Activated CD8-positive, alpha-beta memory T cell treated with anti-CD3 and anti-CD28 coated beads, Interleukin-2, amount 50 U/mL, for 48 hours (primary cell): ENCODE measurements at regions not wholly inside any gene's neighbourhood (a gene's known extent, or its start where the extent isn't known, plus 50 kb on each side); places are given as distances from the start of the nearest gene placed in this dataset.

Experiments
- DNase-seq: peaks from one replicate; pipeline ENCODE4 v3.0.0-alpha.2; 2020

DNA sequence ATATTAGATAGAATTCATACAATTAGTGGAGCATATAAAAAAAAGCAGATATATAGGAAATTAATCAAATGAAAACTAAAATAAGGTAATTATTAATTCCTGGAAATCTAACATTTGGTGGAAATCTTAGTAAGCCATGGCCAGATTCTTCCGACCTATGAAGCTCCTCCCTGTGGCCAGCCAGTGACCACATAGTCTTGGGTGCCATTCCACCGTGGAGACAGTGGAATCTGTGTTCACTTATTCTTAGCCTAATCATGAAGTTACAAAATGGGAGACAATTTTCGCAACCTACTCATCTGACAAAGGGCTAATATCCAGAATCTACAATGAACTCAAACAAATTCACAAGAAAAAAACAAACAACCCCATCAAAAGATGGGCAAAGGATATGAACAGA, 241.9 kb upstream of the FLRT2 start:
- DNase-seq: no peak

DNA sequence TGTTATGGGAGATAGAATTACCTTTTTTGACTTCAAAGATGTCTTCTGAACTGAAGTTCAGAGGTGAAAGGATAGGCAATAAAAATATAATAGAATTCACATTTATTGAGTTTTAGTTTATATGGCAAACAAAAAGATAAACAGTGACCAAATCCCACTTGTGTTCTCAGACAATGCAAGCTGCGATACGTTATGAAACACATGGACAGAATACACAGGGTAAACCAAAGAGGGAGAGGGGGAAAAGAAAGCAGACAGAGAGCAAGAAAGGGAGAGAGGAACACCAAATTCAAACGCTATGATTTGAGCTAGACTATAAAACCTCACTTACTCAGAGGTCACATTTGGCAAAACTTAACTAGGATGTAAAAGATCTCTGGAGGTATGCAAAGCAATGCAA, 238.2 kb upstream of the FLRT2 start:
- DNase-seq: no peak

DNA sequence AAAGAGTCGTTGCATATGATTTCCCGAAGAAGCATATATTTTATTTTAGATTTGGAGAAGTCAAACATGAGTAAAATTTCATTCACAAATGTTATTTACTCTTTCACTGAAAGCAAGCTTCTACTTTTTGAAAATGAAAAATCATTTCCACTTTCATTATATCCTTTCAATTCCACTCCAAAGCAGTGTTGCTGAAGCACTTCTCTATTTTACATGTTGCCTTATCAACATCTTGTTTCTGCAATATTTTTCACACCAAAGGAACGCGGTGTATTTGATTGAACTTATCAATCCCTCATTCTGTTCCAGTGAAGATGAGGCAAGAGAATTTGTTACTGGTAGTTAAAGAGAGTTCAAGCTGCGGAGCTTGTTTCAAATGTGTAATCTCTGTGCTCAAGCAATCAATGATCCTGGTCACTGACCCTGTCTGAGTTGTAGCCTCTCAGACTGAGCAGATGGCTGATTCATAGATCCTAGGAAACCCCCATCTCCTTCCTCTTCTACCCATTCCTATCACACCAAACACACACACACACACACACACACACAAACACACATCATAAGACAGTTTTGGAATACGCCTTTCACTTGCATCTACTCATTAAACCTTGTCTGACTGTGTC, 236.2 kb upstream of the FLRT2 start:
- no peak for DNase-seq

DNA sequence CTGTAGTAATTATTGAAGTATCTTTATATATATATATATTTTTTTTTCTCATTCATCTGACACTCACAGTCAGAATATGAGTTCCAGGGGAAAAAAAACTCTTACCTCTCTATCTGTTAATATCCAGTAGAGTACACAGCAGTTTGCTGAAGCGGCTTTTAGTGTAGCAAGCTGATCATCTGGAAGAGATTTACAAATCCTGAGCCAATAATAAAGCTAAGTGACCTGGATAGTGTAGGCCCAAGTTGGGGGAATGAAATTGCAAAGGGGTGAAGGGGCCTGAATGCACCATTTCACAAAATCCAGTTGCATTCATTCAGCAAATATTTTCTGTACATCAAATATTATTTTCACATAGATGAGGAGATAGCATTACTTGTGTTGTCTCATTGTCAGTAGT, 234.6 kb upstream of the FLRT2 start:
- no peak for DNase-seq

DNA sequence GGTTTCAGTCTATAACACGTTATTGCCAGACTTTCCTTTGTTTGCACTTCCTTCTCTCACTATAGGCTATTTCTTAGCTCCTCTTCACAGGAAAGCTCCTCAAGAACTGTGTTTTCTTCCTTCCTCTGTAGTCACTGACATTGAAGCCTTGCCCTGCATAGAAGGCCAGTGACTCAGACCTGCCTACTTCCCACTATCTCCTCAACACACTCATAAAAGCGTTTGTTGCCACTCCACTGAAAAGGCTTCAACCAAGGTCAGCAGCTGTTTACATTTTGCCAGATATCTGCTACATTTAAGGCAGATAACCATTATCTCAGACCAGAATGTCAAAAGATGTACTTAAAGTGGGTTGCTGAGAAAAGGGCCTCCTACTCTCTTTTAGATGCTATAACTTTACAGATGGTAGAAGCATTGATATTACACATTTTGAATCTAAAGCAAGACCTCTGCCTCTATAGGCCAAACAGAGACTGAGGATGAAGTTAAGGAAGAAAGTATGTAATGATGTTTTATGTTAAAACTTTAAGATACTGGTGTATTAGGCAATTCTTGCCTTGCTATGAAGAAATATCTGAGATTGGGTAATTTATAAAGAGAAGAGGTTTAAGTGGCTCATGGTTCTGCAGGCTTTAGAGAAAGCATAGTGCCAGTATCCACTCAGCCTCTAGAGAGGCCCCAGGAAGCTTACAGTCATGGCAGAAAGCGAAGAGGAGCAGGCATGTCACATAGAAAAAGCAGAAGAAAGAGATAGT, 233.3 kb upstream of the FLRT2 start:
- no peak for DNase-seq

DNA sequence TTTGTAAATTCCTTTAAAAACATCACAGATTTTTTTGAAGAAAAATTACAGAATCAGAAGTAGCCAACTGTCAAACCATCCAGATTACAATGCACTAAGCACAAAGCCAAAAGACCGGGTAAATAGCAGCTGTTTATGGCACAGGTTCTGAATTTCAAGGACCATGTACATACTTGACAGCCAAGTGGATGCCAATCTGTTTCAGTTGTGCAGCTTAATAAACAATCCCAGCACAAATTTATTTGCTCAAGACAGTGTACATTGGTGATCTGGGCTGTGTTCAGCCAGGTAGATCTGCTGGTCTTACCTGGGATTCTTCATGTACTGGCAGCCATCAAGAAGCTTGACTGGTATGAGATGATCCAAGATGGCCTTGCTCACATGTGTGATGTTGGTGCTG, 229.8 kb upstream of the FLRT2 start:
- DNase-seq: no peak

DNA sequence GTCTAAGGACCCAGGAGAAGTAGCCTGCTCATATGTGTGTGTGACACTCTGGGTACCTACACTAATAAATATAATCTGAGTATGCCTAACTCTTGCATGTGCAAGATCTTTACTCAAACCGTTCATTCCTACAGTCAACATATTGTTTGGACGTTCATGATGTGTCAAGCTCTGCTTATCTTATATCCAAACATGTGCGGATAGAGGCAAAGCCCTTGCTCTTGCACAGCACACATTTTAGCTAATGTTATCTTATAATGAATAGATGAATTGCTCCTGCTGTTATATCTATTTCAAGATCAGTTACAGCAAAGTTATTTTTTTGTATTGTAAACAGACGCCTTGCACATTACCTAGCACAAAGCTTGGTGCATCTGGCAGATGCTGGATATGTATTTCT, 228.4 kb upstream of the FLRT2 start:
- DNase-seq: no peak

DNA sequence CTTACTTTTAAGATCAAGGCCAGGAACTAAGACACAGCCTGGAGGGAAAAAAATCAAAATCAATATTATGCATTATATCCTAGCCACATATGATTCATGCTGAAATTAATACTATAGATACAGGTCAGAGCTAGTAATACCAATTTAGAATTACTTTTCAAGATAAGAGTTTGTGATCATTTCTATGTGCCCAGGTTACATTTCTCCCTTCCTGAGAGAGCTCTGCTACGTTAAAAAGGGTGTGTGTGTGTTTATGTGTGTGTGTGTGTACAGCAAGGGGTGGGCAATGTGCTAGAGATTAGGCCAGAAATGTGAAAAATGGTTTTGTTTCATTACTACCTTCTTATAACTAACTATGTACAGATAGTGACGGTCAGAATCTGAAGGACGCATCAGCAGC, 223.9 kb upstream of the FLRT2 start:
- no peak for DNase-seq

DNA sequence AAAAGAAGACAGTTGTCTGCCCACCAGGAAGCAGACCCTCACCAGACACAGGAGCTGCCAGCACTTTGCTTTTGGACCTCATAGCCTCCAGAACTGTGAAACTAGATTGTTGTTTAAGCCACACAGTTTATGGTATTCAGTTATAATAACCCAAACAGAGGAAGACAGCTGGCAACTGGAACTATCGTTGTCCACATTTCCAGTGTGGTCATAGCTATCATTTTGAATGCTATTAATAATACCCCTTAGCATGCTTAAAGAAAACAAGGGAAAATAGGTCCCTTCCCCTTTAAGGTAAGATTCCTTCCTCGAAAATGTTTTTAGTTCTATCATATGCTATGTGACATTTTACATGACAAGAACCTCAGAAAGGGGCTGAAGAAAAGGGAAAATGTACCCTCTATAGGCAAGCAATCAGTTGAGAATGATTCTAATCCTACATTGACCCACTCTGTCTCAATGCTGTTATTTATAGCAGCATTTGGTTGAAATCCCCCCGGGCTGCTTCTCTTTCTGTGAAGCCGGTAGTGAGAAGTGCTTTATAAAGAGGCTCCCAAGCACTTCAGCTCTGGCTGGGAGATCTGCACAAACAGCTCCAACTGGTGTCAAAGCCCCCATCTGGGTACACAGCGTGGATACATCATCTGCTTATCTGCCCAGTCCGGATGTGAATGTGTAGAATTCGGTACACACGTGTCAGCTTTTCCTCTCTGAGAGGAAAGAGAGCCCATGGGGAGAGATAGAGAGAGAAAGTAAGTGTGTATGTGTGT, 221.2 kb upstream of the FLRT2 start:
- DNase-seq: no peak

DNA sequence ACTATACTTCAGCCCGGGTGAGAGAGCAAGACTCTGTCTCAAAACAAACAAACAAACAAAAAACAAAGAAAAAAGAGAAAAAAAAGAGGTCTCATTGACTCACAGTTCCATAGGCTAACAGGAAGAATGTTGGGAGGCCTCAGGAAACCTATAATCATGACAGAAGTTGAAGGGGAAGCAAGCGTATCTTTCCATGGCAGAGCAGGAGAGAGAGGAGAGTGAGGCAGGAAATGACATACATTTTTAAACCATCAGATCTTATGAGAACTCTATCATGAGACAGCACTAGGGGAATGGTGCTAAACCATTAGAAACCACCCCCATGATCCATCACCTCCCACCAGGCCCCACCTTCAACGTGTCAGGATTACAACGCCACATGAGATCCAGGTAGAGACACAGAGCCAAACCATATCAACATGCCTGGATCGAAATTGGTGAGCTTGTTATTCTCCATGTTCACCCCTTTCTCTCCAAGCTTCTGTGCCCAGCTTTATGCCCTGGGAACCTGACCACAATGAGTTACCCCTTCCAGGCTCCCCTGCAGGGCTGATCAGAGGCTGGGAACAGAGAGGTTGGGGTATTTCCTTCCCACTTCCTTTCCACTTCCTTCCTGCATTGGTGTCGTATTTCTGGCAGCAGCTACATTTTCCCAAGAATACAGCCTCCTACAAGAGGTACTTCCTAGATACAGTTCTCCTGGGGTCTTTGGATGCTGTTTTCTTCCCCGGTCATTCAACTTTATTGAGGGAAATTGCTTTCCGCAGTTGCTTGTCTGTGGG, 219.3 kb upstream of the FLRT2 start:
- no peak for DNase-seq

DNA sequence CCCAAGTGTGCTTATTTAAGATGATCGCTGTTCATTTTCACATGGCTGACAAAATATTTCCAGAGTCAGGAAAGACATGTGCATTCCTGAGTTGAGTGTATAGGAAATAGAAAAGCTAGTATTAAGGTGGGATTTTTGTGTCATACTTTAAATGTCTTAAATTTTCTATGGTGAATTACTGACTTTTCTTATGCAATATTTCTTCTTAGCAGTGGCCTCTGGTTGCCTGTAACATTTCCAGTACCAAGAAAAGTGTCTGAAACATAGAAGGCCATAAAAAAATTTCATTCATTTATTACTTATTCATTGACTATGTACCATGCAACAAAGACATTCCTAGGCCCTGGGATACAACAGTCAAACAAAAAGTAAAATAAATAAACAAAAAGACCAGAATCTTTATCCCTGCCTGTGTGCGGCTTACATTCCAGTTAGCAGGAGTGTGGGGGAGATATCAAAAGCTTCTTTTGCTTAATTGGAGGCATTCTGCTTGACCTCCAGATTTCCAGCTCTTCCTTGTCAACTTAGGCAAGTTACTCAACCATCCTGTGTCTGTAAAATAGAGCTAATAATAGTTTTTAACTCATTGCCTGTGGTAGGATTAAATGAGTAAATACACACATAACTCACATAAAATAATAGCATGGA, 216.3 kb upstream of the FLRT2 start:
- no peak for DNase-seq

DNA sequence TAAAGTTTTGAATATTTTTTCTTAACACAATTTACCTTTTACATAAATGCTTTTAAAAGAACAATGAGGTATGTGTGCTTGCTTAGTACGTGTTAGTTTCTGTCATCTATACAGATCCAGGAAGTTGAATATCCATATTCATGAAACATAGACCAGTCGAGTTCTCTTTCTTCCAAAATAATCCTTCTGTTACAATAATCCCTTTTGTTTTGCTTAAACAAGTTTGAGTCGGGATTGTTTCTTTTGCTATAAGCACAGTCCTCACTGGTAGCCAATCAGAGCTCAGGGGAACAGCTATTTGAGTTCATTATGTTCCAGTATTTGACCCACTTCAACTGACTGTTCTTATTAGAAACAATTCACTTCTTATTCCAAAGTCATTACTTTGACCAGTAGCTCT, 214.7 kb upstream of the FLRT2 start:
- DNase-seq: no peak

DNA sequence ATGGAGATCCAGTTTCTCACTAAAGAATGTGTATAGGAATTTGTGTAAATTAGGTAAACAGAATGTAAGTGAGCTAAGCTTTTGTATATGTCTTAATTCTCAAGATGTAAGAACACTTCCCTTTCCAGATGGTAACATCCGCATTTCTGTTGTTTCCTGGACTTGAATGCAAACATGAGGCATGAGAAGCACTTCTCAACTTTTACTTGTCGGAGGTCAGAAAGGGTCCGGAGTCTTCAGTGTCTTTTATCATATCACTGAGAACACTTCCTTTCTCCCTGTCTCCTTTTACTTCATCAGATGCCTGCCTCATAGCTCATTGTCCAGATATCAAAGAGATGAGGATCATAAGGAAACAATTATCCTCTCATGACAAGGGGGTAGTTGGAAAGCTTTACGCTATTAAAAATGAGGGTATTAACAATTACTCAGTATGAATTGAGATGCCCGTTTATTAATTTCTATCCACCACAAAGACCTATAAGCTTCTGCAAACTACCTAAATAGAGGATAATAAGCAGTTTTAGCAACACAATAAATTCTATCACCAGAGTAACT, 214.1 kb upstream of the FLRT2 start:
- DNase-seq: no peak

DNA sequence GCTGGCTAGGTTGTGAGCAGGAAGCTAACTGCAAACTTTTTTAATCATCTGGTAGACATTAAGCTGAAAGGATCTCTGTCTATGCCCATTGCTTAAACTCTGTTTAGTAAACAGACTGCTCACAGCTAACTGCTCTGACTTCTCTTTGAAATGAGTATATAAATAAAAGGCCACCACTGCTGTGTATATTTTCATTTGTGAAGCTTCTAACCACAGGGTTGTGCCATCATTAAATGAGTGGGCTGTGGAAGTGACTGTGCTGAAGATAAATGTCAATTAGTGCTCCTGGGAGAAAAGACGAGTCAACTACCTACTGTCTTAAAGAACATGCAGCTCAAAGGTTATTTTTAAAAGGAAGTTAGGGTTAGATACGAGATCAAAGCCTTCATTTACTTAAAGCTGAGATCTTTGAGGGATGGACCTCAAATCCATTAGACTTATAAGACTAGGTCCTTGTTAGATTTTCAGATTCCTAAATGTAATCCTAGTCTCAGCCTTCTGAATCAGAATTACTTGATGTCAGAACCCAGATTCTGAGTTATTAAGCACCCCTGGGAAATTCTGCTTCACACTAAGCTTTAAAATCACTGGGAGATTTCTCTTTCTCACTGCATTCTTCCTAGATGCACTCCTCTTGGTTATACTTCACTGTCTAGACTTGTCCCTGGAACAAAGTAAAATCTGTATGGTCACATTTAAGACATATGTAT, 213.1 kb upstream of the FLRT2 start:
- no peak for DNase-seq

DNA sequence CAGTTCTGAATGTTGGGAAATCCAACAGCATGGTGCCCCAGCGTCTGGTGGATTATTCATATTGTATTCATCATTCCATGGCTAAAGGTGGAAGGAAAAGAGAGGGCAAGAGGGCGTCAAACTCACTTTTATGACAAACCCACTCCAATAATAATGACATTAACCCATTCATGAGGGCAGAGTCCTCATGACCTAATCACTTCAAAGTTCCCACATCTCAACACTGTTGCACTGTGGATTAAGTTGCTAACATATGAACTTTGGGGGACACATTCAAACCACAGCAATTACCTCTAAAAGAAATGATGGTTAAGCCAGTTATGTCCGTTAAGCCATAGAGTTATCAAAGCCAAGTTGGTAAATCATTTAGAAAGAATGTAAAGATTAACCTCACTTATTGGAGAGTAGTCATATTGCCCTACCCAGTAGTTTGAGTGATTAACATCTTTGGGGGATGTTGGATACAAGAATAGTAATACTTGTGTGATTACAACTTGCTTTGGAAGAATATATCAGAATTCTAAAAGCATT, 212.4 kb upstream of the FLRT2 start:
- no peak for DNase-seq

DNA sequence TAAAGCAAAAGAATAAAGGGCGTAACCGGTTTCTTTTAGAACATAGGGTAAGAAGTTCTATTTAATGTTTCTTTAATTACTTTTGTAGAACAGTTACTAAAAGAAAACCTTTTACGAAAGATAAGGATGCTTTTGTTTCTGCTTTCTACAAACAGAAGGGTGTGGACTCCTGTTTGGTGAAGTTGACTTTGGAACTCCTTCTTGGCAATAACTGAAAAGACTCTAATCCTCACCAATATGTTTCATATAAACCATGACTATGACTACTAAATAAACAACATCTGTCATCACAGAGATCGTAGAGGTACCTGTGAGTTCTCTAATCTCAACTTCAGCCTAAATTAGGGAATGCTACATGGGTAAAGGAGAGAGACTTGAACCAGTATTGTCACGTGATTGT, 210.8 kb upstream of the FLRT2 start:
- DNase-seq: no peak

DNA sequence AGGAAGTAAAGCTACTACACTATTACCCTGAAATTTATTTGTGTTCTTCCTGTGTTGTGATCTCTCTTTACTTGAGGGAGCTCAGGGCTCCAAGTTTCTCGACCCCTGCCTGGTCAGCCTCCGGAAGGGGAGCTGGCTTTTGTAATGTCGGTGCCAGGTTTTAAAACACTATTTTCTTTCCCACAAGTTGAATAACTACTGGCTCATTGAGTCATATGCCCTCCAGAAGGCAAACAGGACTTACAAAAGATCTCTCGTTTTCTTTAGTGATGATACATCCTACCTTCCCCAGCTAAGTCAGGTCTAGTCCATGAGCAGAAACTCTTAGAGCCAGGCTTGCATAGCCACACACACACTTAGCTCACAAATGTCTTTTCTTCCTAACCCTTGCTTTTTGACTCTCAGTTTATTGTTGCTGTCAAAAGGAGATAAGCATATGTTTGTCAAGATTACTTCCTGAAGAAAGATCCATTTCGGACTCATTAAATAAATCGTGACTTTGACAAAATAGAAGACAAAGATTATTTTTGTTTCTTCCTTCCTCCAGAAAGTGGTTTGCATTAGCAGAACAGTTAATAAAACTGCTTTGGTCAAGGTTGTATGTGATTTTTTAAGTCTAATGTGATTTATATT, 209.8 kb upstream of the FLRT2 start:
- no peak for DNase-seq

DNA sequence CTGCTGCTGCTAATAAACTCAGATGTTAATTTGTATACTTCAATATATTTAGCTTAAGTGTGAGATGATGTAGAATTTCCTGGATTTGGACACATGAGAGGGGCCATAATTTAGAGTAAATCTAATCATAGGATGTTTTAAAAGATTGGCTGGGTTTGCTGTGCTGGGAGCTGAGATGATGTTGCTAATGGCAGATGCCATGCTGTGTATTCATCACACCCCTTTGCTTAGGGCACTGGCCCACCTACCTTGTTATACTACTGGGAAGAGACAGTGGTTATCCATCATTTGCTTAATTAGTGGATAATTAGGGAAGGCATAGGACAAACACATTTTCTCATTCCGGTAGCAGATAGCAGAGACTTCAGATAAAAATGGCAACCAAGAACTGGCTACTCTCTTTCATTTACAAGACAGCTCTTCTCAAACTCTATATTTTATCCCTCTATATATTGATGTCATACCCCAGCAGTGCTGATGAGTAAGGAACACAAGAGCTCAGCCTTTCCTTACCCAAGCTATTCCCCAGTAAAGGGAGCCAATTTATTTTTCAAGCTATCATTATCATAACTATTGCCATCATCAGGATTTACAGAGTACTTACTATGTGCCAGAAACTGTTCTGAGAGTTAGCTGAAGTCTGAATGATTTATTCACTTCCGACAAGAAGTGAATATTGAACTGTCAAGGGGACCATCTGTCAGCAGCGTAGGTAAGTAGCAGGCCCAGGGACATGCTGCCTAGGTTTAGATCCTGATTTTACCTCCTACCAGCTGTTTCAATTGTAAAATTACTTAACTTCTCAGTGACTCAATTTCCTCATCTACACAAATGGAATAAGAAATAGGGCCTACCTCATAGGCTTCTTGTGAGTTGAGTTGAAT, 204.6 kb upstream of the FLRT2 start:
- no peak for DNase-seq

DNA sequence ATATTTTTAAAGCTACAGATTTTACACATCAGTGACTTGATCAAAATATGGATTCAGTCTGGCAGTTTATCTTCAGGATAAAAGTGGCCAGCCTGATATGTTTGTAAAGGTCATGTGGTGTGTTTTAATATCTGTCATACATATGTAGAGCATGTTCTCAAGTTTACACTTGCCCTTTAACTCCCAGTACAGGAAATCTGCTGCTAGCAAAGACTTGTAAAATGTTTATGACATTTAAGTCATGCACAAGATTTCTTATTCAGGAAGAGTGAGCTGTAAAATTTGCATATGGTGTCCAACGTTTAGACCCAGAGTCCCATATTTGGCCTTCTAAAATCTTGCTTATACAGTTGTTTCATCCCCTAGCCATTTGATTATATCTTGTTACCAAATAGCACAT, 197.5 kb upstream of the FLRT2 start:
- DNase-seq: no peak

DNA sequence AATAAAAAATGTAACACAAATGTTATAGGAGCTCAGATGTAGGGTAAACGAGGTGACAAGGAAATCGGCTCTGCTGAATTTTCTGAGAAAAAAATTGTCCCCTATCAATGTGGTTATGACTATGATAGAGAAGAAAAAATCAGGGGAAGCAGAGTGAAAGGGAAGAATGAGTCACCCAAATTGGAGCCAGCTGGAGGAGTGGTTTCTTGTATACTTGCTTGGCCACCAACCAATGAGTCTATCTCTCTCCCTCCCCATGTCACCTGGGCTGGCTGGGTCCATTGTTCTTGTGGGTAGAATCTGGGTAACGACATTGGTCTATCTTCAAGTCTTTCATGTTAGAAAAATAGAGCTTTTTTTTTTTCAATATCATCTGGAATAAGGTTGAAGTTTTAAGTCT, 196.6 kb upstream of the FLRT2 start:
- no peak for DNase-seq
